IPS-15b (cell line): ENCODE measurements at regions not wholly inside any gene's neighbourhood (a gene's known extent, or its start where the extent isn't known, plus 50 kb on each side); places are given as distances from the start of the nearest gene placed in this dataset.
"Not testable (repeated sequence)": the region's sequence is repeated elsewhere in the genome, so short reads cannot be mapped to it uniquely, and the experiment has no call there.

Experiments used
- H3K27me3 ChIP-seq: one replicate; pipeline ENCODE4 v1.6.1; 2013; ENCODE audit warnings: low read length; ENCODE audit not compliant: control insufficient read depth, insufficient read depth
- H3K36me3 ChIP-seq: one replicate; pipeline ENCODE4 v1.6.1; 2013; ENCODE audit warnings: low read length; ENCODE audit not compliant: control insufficient read depth, insufficient read depth
- H3K4me1 ChIP-seq: one replicate; pipeline ENCODE4 v1.6.1; 2013; ENCODE audit warnings: mild to moderate bottlenecking, low read length; ENCODE audit not compliant: control insufficient read depth, insufficient read depth
- H3K4me3 ChIP-seq: one replicate; pipeline ENCODE4 v1.5.1; 2013; ENCODE audit warnings: low read depth, low read length
- H3K9ac ChIP-seq: one replicate; pipeline ENCODE4 v1.6.1; 2013; ENCODE audit warnings: low read depth, mild to moderate bottlenecking, low read length
- H3K9me3 ChIP-seq: one replicate; pipeline ENCODE4 v1.6.1; 2013; ENCODE audit warnings: mild to moderate bottlenecking, low read length; ENCODE audit not compliant: control insufficient read depth, insufficient read depth

- H3K4me3 ChIP-seq = no peak overlapping the region
- H3K4me1 ChIP-seq = no peaks in the 10 kb centered on the region
- no peaks in the 10 kb centered on the region for H3K36me3 ChIP-seq
- no peaks in the 10 kb centered on the region for H3K9me3 ChIP-seq
- no peaks in the 10 kb centered on the region for H3K27me3 ChIP-seq
- no peak overlapping the region for H3K9ac ChIP-seq
Measured at GRCh38 chr16:26396511-26397235, 670.1 kb upstream of the C16orf82 start.

DNA sequence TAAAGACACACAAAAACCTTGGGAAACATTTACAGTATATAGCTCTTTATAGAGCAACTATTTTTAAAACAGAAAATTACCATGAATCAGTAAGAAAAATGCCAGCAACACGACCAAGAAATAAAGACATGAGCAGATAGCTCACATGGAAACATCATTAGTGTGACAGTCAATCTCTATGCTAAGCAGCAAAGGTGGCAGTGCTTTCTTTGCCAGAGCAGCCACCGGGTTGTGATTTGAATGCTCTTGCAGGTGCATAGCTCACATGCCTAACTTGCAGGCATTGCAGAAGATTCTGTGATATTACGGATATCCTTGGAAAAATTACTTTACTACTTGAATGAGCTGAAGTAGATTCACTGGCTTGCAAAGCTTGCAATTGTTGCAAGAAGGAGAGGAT lies 652.9 kb upstream of the C16orf82 start:
- no peaks in the 10 kb centered on the region for H3K36me3 ChIP-seq
- no peaks in the 10 kb centered on the region for H3K9me3 ChIP-seq
- H3K9ac ChIP-seq = no peak overlapping the region
- peaks cover 9% of the 10 kb centered on the region for H3K4me1 ChIP-seq
- H3K4me3 ChIP-seq = no peak overlapping the region
- H3K27me3 ChIP-seq = no peaks in the 10 kb centered on the region

- not testable (repeated sequence) for H3K9ac ChIP-seq, H3K27me3 ChIP-seq, H3K4me1 ChIP-seq, H3K4me3 ChIP-seq, H3K9me3 ChIP-seq, H3K36me3 ChIP-seq
Measured at GRCh38 chr16:26419458-26419857, 647.3 kb upstream of the C16orf82 start.

GRCh38 chr16:26430618-26431017 lies 636.1 kb upstream of the C16orf82 start:
- H3K9ac ChIP-seq = no peak overlapping the region
- H3K4me3 ChIP-seq = no peak overlapping the region
- H3K4me1 ChIP-seq = no peaks in the 10 kb centered on the region
- no peaks in the 10 kb centered on the region for H3K9me3 ChIP-seq
- H3K36me3 ChIP-seq = no peaks in the 10 kb centered on the region
- no peaks in the 10 kb centered on the region for H3K27me3 ChIP-seq

GRCh38 chr16:26433807-26434206 lies 632.9 kb upstream of the C16orf82 start:
- no peaks in the 10 kb centered on the region for H3K27me3 ChIP-seq
- no peaks in the 10 kb centered on the region for H3K36me3 ChIP-seq
- no peaks in the 10 kb centered on the region for H3K9me3 ChIP-seq
- H3K4me3 ChIP-seq = no peak overlapping the region
- H3K4me1 ChIP-seq = no peaks in the 10 kb centered on the region
- no peak overlapping the region for H3K9ac ChIP-seq

- H3K36me3 ChIP-seq = no peaks in the 10 kb centered on the region
- no peaks in the 10 kb centered on the region for H3K9me3 ChIP-seq
- no peak overlapping the region for H3K9ac ChIP-seq
- H3K4me1 ChIP-seq = no peaks in the 10 kb centered on the region
- no peak overlapping the region for H3K4me3 ChIP-seq
- H3K27me3 ChIP-seq = no peaks in the 10 kb centered on the region
Measured at GRCh38 chr16:26441178-26441577, 625.5 kb upstream of the C16orf82 start.

DNA sequence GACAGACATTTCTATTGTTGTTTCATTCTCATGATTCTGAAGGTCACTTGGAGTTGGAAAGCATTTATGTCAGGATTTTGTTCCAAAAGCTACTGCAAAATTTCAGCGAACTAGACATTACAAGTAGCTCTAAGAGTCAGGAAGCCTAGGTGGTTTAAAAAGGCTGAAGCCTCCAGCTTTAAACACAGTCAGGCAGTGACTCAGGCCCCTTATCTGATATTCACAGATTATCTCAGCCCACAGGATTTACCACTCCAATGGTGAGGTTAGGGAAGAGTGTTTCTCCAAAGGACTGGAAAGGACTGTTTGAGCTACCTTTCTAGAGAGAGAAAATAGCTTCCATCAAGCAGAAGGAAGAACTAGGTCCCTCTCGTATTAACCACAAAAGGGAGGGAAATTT lies 624.4 kb upstream of the C16orf82 start:
- Histone ChIP-seq H3K4me3 (no peak overlapping the region), H3K9me3 (no peaks in the 10 kb centered on the region), H3K36me3 (no peaks in the 10 kb centered on the region), H3K27me3 (no peaks in the 10 kb centered on the region), H3K4me1 (no peaks in the 10 kb centered on the region), H3K9ac (no peak overlapping the region)

GRCh38 chr16:26447570-26447969 lies 619.2 kb upstream of the C16orf82 start:
- no peaks in the 10 kb centered on the region for H3K9me3 ChIP-seq
- H3K27me3 ChIP-seq = no peaks in the 10 kb centered on the region
- no peaks in the 10 kb centered on the region for H3K4me1 ChIP-seq
- no peaks in the 10 kb centered on the region for H3K36me3 ChIP-seq
- no peak overlapping the region for H3K4me3 ChIP-seq
- H3K9ac ChIP-seq = no peak overlapping the region

DNA sequence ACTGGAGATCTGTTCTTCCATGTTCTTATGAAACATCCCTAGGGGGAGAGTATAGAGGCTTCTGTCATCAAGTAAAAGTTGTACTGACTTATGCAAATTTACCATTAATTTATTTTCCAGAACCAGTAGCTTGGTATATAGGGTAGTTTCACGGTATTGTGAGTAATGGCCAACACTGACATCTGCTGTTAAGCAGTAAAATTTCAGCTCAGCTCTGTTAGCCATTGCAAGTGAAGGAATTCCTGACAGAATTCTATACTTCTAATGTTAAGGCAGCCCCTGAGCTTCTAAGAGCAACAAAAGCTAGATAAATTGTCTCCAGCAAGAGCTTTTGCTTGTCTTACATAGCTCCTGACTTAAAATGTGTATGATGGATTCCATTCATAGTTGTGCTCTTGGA lies 613.5 kb upstream of the C16orf82 start:
- Histone ChIP-seq H3K4me1 (no peaks in the 10 kb centered on the region), H3K9ac (no peak overlapping the region), H3K9me3 (no peaks in the 10 kb centered on the region), H3K27me3 (no peaks in the 10 kb centered on the region), H3K36me3 (no peaks in the 10 kb centered on the region), H3K4me3 (no peak overlapping the region)

DNA sequence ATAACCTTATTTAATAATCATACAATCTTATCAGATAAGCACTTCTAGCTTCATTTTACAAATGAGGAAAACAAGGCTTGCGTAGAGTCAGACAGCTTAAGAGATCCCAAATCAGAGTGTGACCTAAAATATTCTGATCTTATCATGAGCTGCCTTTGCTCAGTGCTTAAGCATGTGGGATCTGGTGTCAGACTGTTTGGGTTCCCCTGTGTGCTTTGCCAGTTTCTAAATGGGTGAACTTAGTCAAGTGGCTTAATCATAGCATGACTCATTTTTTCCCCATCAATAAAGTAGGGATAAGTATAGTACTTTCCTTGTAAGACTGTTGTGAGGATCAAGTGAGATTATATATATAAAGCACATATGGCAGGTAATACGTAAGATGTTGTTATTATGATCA lies 612.6 kb upstream of the C16orf82 start:
- Histone ChIP-seq H3K4me3 (no peak overlapping the region), H3K36me3 (no peaks in the 10 kb centered on the region), H3K9ac (no peak overlapping the region), H3K4me1 (no peaks in the 10 kb centered on the region), H3K9me3 (no peaks in the 10 kb centered on the region), H3K27me3 (no peaks in the 10 kb centered on the region)

DNA sequence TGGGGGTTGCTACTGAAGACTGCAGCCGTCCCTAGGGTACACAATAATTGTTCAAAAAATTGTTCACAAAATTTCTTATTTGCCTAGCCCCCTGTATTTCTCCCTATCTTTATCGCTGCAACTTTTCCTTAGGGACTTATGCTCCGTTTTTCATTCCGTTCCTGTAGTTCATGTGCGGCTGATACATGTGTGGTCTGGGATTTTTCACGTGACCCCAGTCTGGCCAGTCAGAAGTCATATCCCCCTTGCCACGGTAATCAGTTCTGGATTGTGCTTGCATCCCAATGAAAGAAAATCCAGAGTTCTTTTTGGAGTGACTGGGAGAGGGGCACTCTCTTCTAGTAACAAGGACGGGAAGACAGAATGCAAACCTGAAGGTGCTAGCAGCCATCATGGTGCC lies 610.7 kb upstream of the C16orf82 start:
- no peak overlapping the region for H3K4me3 ChIP-seq
- no peak overlapping the region for H3K9ac ChIP-seq
- no peaks in the 10 kb centered on the region for H3K9me3 ChIP-seq
- no peaks in the 10 kb centered on the region for H3K27me3 ChIP-seq
- no peaks in the 10 kb centered on the region for H3K36me3 ChIP-seq
- H3K4me1 ChIP-seq = no peaks in the 10 kb centered on the region

- H3K27me3 ChIP-seq = no peaks in the 10 kb centered on the region
- no peaks in the 10 kb centered on the region for H3K4me1 ChIP-seq
- H3K9me3 ChIP-seq = no peaks in the 10 kb centered on the region
- no peaks in the 10 kb centered on the region for H3K36me3 ChIP-seq
- no peak overlapping the region for H3K9ac ChIP-seq
- no peak overlapping the region for H3K4me3 ChIP-seq
Measured at GRCh38 chr16:26457095-26457494, 609.6 kb upstream of the C16orf82 start.
